IMR-90 (cell line): ENCODE measurements at regions not wholly inside any gene's neighbourhood (a gene's known extent, or its start where the extent isn't known, plus 50 kb on each side); places are given as distances from the start of the nearest gene placed in this dataset.

ENCODE experiments used
- ATAC-seq: fragments of 200-7000 bp; cut with Tn5 transposase; 2 replicates; pipeline ENCODE4 v1.9.1; 2020; ENCODE audit warnings: low read depth, mild to moderate bottlenecking, moderate library complexity
- BruUV-seq: library from RNA; stranded (reverse); fragments of 400-500 nt; replicated peaks from 2 replicates; lab custom pipeline; 2021; lab: Mats Ljungman, UMichigan
- CTCF ChIA-PET: fragments of 300-600 bp; formaldehyde crosslinking; extraction: SDS; loops from one replicate; lab custom pipeline; 2021; ENCODE audit warnings: antibody characterized with exemption; lab: Yijun Ruan, JAX
- POLR2A ChIA-PET: fragments of 300-600 bp; sonication (Branson Sonifier 250); formaldehyde crosslinking; loops from one replicate; lab custom pipeline; 2022; ENCODE audit warnings: antibody characterized with exemption; ENCODE audit not compliant: unreplicated experiment; lab: Charles Lee
- DNase-seq: peaks from one replicate; pipeline ENCODE4 v3.0.0; 2013
- H2AFZ ChIP-seq: replicated peaks from 2 replicates; pipeline ENCODE3; 2013; ENCODE audit warnings: low read length, mild to moderate bottlenecking; ENCODE audit not compliant: poor library complexity
- H2AK5ac ChIP-seq: 2 replicates; pipeline ENCODE4 v1.6.1; 2013; ENCODE audit warnings: low read depth, low read length, inconsistent platforms
- H2AK9ac ChIP-seq: replicated peaks from 2 replicates; pipeline ENCODE3; 2013; ENCODE audit warnings: mild to moderate bottlenecking, low read depth, low read length, moderate library complexity; ENCODE audit not compliant: poor library complexity
- H2BK120ac ChIP-seq: 2 replicates; pipeline ENCODE4 v1.6.1; 2013; ENCODE audit warnings: low read depth, low read length, inconsistent platforms
- H2BK15ac ChIP-seq: 3 replicates; pipeline ENCODE4 v1.6.1; 2013; ENCODE audit warnings: low read depth, low read length, inconsistent platforms
- H2BK20ac ChIP-seq: 2 replicates; pipeline ENCODE4 v1.6.1; 2013; ENCODE audit warnings: low read depth, mild to moderate bottlenecking, inconsistent platforms, low read length, moderate library complexity
- H2BK5ac ChIP-seq: 2 replicates; pipeline ENCODE4 v1.6.1; 2013; ENCODE audit warnings: mild to moderate bottlenecking, low read depth, low read length, inconsistent platforms; ENCODE audit not compliant: poor library complexity, severe bottlenecking
- H3K14ac ChIP-seq: replicated peaks from 2 replicates; pipeline ENCODE4 v1.6.1; 2013; ENCODE audit warnings: low read depth, low read length, inconsistent platforms
- H3K18ac ChIP-seq: 2 replicates; pipeline ENCODE4 v1.6.1; 2013; ENCODE audit warnings: low read depth, low read length, control low read depth
- H3K23ac ChIP-seq: 2 replicates; pipeline ENCODE4 v1.6.1; 2013; ENCODE audit warnings: low read depth, low read length, inconsistent platforms
- H3K27ac ChIP-seq: 2 replicates; pipeline ENCODE4 v1.5.1; 2013; ENCODE audit warnings: mild to moderate bottlenecking, control low read depth, low read length; ENCODE audit not compliant: insufficient read depth
- H3K27me3 ChIP-seq: 2 replicates; pipeline ENCODE4 v1.6.1; 2013; ENCODE audit warnings: low read length; ENCODE audit not compliant: control insufficient read depth, insufficient read depth
- H3K36me3 ChIP-seq: 2 replicates; pipeline ENCODE4 v1.6.1; 2013; ENCODE audit warnings: low read length, mixed read lengths; ENCODE audit not compliant: control insufficient read depth, insufficient read depth
- H3K4ac ChIP-seq: 2 replicates; pipeline ENCODE4 v1.6.1; 2013; ENCODE audit warnings: low read depth, low read length, inconsistent platforms
- H3K4me1 ChIP-seq: 2 replicates; pipeline ENCODE4 v1.6.1; 2013; ENCODE audit warnings: low read length, mixed read lengths; ENCODE audit not compliant: control insufficient read depth, insufficient read depth
- H3K4me2 ChIP-seq: 2 replicates; pipeline ENCODE4 v1.6.1; 2013; ENCODE audit warnings: low read depth, mild to moderate bottlenecking, control low read depth, low read length, moderate library complexity
- H3K4me3 ChIP-seq: 2 replicates; pipeline ENCODE4 v1.5.1; 2013; ENCODE audit warnings: low read depth, mild to moderate bottlenecking, control low read depth, low read length, moderate library complexity; ENCODE audit not compliant: insufficient read depth
- H3K56ac ChIP-seq: 2 replicates; pipeline ENCODE4 v1.6.1; 2013; ENCODE audit warnings: low read length, inconsistent platforms; ENCODE audit not compliant: insufficient read depth; ENCODE audit errors: extremely low read depth
- H3K79me1 ChIP-seq, 2 experiments: 2 replicates each; pipeline ENCODE4 v1.6.1; 2013; ENCODE audit warnings: low read length in 2 of 2, inconsistent platforms in 1 of 2, low read depth in 1 of 2
- H3K9ac ChIP-seq: 2 replicates; pipeline ENCODE4 v1.6.1; 2013; ENCODE audit warnings: low read depth, low read length, control low read depth
- H3K9me1 ChIP-seq: 2 replicates; pipeline ENCODE4 v1.6.1; 2013; ENCODE audit warnings: low read length, inconsistent platforms; ENCODE audit not compliant: insufficient read depth
- H3K9me3 ChIP-seq: 2 replicates; pipeline ENCODE4 v1.6.1; 2013; ENCODE audit warnings: low read length; ENCODE audit not compliant: control insufficient read depth, insufficient read depth
- H4K20me1 ChIP-seq: 2 replicates; pipeline ENCODE4 v1.6.1; 2013; ENCODE audit warnings: low read length, inconsistent platforms; ENCODE audit not compliant: insufficient read depth
- H4K5ac ChIP-seq: 2 replicates; pipeline ENCODE4 v1.6.1; 2013; ENCODE audit warnings: mild to moderate bottlenecking, low read depth, low read length, control low read depth
- H4K8ac ChIP-seq, 2 experiments: 2 replicates each; pipeline ENCODE4 v1.6.1; 2013; ENCODE audit warnings: low read depth in 2 of 2, low read length in 2 of 2, control low read depth in 1 of 2, inconsistent platforms in 1 of 2
- H4K91ac ChIP-seq: 2 replicates; pipeline ENCODE4 v1.6.1; 2013; ENCODE audit warnings: low read depth, low read length, inconsistent platforms; ENCODE audit not compliant: insufficient read depth
- BHLHE40 ChIP-seq: fragments of 150-350 bp; IDR thresholded peaks from 2 replicates; pipeline ENCODE4 v1.6.1; 2016; ENCODE audit warnings: mild to moderate bottlenecking, low read depth, low read length
- CHD1 ChIP-seq: IDR thresholded peaks from 2 replicates; pipeline ENCODE4 v1.6.1; 2012; ENCODE audit warnings: low read depth, low read length, improper control_type of control experiment
- FOS ChIP-seq: fragments of 150-350 bp; IDR thresholded peaks from 2 replicates; pipeline ENCODE4 v1.6.1; 2016; ENCODE audit warnings: low read depth, low read length
- MAZ ChIP-seq: IDR thresholded peaks from 2 replicates; pipeline ENCODE4 v1.6.1; 2012; ENCODE audit warnings: low read depth, mild to moderate bottlenecking, low read length, improper control_type of control experiment, moderate library complexity, borderline replicate concordance
- NFE2L2 ChIP-seq: fragments of 150-350 bp; IDR thresholded peaks from 2 replicates; pipeline ENCODE4 v1.6.1; 2016; ENCODE audit warnings: low read depth, mild to moderate bottlenecking, low read length
- POLR2A ChIP-seq: IDR thresholded peaks from 2 replicates; pipeline ENCODE4 v1.6.1; 2012; ENCODE audit warnings: mild to moderate bottlenecking, low read depth, low read length
- RAD21 ChIP-seq: IDR thresholded peaks from 2 replicates; pipeline ENCODE4 v1.6.1; 2012; ENCODE audit warnings: low read length, improper control_type of control experiment
- RCOR1 ChIP-seq: IDR thresholded peaks from 2 replicates; pipeline ENCODE4 v1.6.1; 2012; ENCODE audit warnings: mild to moderate bottlenecking, low read length, improper control_type of control experiment; ENCODE audit not compliant: insufficient replicate concordance
- RFX5 ChIP-seq: IDR thresholded peaks from 2 replicates; pipeline ENCODE4 v1.8.0; 2012; ENCODE audit warnings: low read depth, mild to moderate bottlenecking, low read length, moderate library complexity
- whole genome bisulfite sequencing, 2 experiments: methylation state at CpG; one replicate each; pipeline versions ENCODE4 v1.1.5 to v1.1.7; 2013; ENCODE audit warnings: missing lambda C conversion rate in 2 of 2; ENCODE audit not compliant: insufficient read length in 1 of 2; ENCODE audit errors: extremely low coverage in 2 of 2; 5-methylcytosine and 5-hydroxymethylcytosine counted together
- dilution Hi-C: fragments of 300-500 bp; cut with HindIII; formaldehyde crosslinking; loops from one replicate; pipeline ENCODE4 v1.14.3; 2018; ENCODE audit warnings: low sequenced_read_pairs; ENCODE audit not compliant: unreplicated experiment
- in situ Hi-C: fragments of 300-500 bp; cut with MboI; formaldehyde crosslinking; loops from 3 replicates; pipeline ENCODE4 v1.14.3; 2019; ENCODE audit warnings: low sequenced_read_pairs, inconsistent platforms, mixed read lengths
- intact Hi-C: fragments of 100-400 bp; cut with micrococcal nuclease; formaldehyde crosslinking; loops from 2 replicates; pipeline ENCODE4 v1.10.0; 2022
- TF ChIP-seq, protein P1 (sequence below): conservative IDR thresholded peaks from 2 replicates; pipeline ENCODE4 v1.5.1; 2012; ENCODE audit warnings: mild to moderate bottlenecking, low read depth, low read length, improper control_type of control experiment
- TF ChIP-seq, protein P2 (sequence below): fragments of 150-350 bp; IDR thresholded peaks from 2 replicates; pipeline ENCODE4 v1.6.1; 2016; ENCODE audit warnings: low read depth, mild to moderate bottlenecking, low read length, moderate library complexity, borderline replicate concordance

DNA sequence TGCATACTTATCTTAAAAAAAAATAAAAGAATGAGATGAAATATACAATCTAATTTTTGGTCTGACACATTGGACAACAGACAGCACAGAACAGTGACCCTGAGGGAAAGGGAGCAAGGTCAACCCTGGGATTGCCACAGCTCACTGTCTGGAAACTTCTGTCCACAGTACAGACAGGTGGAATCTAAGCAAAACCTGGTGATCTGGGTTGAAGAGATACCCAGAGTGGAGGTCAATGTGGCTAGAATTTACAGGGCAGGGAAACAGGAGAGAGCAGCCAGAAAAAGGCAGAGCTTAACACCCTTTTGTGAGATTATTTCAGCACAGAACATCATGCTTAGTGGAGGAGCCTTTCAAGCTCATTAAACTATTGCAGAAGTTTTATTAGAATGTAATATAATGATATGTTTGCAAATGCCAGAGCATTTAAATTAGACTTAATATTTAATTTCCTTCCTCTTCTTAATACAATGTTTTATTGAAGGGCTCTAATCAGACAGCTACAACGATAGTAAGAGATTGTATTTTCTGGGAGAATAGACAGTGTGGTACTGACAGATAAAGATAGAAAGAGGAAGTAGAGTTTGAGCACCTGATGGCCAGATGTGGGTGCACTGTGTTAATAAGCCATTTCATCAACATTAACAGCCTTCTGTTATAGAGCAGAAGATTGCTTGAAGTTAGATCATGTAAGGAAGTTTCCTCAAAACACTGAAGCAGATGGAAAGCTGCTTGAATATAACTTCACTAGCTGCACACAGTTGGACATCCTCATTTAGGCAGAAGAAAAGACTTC, 309.4 kb downstream of the HGF start (continued):
- TF ChIP-seq, protein P1, sequence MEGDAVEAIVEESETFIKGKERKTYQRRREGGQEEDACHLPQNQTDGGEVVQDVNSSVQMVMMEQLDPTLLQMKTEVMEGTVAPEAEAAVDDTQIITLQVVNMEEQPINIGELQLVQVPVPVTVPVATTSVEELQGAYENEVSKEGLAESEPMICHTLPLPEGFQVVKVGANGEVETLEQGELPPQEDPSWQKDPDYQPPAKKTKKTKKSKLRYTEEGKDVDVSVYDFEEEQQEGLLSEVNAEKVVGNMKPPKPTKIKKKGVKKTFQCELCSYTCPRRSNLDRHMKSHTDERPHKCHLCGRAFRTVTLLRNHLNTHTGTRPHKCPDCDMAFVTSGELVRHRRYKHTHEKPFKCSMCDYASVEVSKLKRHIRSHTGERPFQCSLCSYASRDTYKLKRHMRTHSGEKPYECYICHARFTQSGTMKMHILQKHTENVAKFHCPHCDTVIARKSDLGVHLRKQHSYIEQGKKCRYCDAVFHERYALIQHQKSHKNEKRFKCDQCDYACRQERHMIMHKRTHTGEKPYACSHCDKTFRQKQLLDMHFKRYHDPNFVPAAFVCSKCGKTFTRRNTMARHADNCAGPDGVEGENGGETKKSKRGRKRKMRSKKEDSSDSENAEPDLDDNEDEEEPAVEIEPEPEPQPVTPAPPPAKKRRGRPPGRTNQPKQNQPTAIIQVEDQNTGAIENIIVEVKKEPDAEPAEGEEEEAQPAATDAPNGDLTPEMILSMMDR: no peak

DNA sequence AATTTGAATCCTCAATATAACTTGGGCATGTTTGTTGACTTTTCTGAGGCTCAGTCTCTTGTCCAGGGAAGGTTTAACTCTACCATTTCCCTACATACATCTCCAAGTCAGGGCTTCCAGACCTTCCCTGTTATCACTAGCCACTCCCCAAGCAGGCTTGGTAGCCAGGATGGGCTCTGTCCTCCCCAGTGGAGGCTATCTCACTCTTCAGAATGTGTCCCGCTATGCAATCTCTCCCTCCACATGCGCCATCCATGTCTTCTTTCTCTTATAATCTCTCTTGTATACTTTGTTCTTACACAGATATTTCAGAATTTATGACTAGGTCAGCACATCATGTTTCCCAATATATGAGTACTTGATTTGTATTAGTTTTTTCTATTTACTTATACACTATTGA, 310.4 kb downstream of the HGF start:
- Histone ChIP-seq H3K4me3 (no peak overlapping the region), H3K9me3 (no peaks in the 10 kb centered on the region), H4K91ac (no peak overlapping the region), H3K4me1 (no peaks in the 10 kb centered on the region), H4K5ac (no peak overlapping the region), H3K79me1 (no peaks in the 10 kb centered on the region), H3K27ac (no peak overlapping the region), H3K9me1 (peaks cover 3% of the 10 kb centered on the region; the same call in 1 of the 2 replicates), H3K4ac (no peak overlapping the region), H3K27me3 (peaks cover 2% of the 10 kb centered on the region; the same call in 1 of the 2 replicates), H3K4me2 (no peak overlapping the region), H2BK15ac (no peak overlapping the region), H2AFZ (no peak overlapping the region), H4K20me1 (no peaks in the 10 kb centered on the region), H3K23ac (no peak overlapping the region), H2BK20ac (no peak overlapping the region), H2BK120ac (no peak overlapping the region), H2AK9ac (no peak overlapping the region), H3K18ac (no peak overlapping the region), H4K8ac (no peak overlapping the region), H3K9ac (no peak overlapping the region), H3K56ac (no peak overlapping the region), H2BK5ac (no peak overlapping the region), H3K36me3 (no peaks in the 10 kb centered on the region), H3K14ac (no peak overlapping the region), H2AK5ac (no peak overlapping the region)
- ChIA-PET CTCF (no interaction called here), POLR2A (no interaction called here)
- no TSS peak for BruUV-seq
- no CpG with 5 or more reads among the region's 2 CpGs for WGBS, 2 experiments
- no peak for DNase-seq
- intact Hi-C loops (no loop called here), dilution Hi-C loops (no loop called here), in situ Hi-C loops (loop anchor here (5.0 to 25.0 kb wide), 3 partner anchors 542 to 1022 kb away; partner anchors contain the start of gene SEMA3C)
- ATAC-seq: no peak
- no peak for TF ChIP-seq NFE2L2
- TF ChIP-seq CHD1: no peak
- TF ChIP-seq, protein P2, sequence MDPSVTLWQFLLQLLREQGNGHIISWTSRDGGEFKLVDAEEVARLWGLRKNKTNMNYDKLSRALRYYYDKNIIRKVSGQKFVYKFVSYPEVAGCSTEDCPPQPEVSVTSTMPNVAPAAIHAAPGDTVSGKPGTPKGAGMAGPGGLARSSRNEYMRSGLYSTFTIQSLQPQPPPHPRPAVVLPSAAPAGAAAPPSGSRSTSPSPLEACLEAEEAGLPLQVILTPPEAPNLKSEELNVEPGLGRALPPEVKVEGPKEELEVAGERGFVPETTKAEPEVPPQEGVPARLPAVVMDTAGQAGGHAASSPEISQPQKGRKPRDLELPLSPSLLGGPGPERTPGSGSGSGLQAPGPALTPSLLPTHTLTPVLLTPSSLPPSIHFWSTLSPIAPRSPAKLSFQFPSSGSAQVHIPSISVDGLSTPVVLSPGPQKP: no peak
- no peak for TF ChIP-seq BHLHE40
- no peak for TF ChIP-seq MAZ
- TF ChIP-seq FOS: no peak
- TF ChIP-seq RCOR1: no peak
- TF ChIP-seq RFX5: no peak
- TF ChIP-seq, protein P1: no peak
- no peak for TF ChIP-seq RAD21
- TF ChIP-seq POLR2A: no peak
